ENCODE measurements at regions not wholly inside any gene's neighbourhood (a gene's known extent, or its start where the extent isn't known, plus 50 kb on each side); places are given as distances from the start of the nearest gene placed in this dataset.

DNA sequence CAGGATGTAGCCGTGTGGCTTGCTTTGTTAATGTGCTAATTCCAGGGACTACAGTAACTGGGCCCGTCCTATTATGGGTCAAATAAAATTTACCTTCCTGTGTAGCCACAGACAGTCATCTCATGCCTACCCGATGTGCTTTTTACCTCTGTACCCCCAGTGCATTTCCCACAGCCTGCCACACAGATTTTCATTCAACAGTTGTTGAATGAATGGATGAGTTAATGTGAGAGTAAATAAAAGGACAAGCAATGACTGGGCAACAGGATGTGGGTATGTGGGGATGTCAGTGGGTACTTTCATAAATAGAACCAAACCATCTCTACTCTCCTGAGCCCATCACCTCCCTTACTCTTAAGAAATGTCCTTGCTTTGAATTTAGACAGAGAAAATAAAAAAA, 441.2 kb upstream of the ZNF462 start:
- no peak for DNase-seq (ENCODE audit: low read depth in 4 of 6, low spot score in 6 of 6)
- WGBS (ENCODE audit: insufficient coverage): 100% methylated on average over 1 of the region's 3 CpGs
- H3K4me3 ChIP-seq (ENCODE audit: low read depth, low read length): no peak overlapping the region

DNA sequence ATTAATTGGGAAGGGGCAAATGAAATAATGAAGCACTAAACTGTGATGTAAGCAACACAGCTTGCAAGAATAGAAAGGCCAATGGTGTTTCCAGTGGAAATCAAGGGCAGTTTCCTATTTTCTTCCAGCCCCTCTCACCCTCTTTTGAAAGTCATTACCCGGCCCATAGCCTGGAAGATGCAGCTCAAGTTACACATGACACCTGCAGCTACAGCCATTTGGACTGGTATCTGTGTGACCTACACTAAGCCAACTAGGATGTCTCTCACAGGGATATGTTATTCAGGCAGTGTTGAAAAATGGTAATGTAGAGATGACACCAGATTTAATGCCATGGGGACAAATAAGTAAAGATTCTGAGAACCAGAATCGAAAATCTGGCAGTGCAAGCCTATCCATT, 439.4 kb upstream of the ZNF462 start:
- no peaks in the 10 kb centered on the region for H3K4me1 ChIP-seq (ENCODE audit: control insufficient read depth, insufficient read depth, low read length)
- no peak overlapping the region for H3K4me3 ChIP-seq (ENCODE audit: low read depth, low read length)
- WGBS (ENCODE audit: insufficient coverage): 78% methylated on average over 2 of the region's 2 CpGs
- no peaks in the 10 kb centered on the region for H3K36me3 ChIP-seq (ENCODE audit: control insufficient read depth, insufficient read depth, low read length)
- H3K27me3 ChIP-seq (ENCODE audit: control insufficient read depth, insufficient read depth, low read length): no peaks in the 10 kb centered on the region
- DNase-seq (ENCODE audit: low read depth in 4 of 6, low spot score in 6 of 6): no peak
- no peak overlapping the region for H3K27ac ChIP-seq (ENCODE audit: low read depth, low read length)
- no peaks in the 10 kb centered on the region for H3K9me3 ChIP-seq (ENCODE audit: control insufficient read depth, insufficient read depth, low read length)

More for the DNA sequence above, 441.2 kb upstream of the ZNF462 start:
- Histone ChIP-seq H3K4me1 (ENCODE audit: control insufficient read depth, insufficient read depth, low read length) (no peaks in the 10 kb centered on the region), H3K9me3 (ENCODE audit: control insufficient read depth, insufficient read depth, low read length) (no peaks in the 10 kb centered on the region), H3K36me3 (ENCODE audit: control insufficient read depth, insufficient read depth, low read length) (no peaks in the 10 kb centered on the region), H3K27me3 (ENCODE audit: control insufficient read depth, insufficient read depth, low read length) (no peaks in the 10 kb centered on the region), H3K27ac (ENCODE audit: low read depth, low read length) (no peak overlapping the region)

DNA sequence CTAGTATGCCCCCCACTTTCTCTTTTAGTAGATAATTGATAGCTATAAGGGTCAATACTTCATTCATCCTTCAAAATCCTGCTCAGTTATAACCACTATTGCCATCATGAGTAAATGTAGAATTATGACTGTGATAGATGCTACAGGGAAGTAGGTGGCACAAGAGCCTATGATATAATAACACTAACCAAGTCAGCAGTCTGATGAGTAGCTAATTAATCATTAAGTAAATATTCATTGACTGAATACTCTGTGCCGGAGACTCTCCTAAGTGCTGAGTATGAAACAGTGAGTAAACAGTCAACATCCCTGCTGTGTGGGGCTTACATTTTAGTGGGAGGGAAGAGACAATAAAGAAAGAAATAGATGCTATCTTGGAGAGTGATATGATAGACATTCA, 430.3 kb upstream of the ZNF462 start:
- WGBS (ENCODE audit: insufficient coverage): no CpG with 5 or more reads among the region's 1 CpG
- no peaks in the 10 kb centered on the region for H3K4me1 ChIP-seq (ENCODE audit: control insufficient read depth, insufficient read depth, low read length)
- H3K27ac ChIP-seq (ENCODE audit: low read depth, low read length): no peak overlapping the region
- DNase-seq (ENCODE audit: low read depth in 4 of 6, low spot score in 6 of 6): no peak
- no peak overlapping the region for H3K4me3 ChIP-seq (ENCODE audit: low read depth, low read length)
- H3K27me3 ChIP-seq (ENCODE audit: control insufficient read depth, insufficient read depth, low read length): no peaks in the 10 kb centered on the region
- no peaks in the 10 kb centered on the region for H3K9me3 ChIP-seq (ENCODE audit: control insufficient read depth, insufficient read depth, low read length)
- H3K36me3 ChIP-seq (ENCODE audit: control insufficient read depth, insufficient read depth, low read length): no peaks in the 10 kb centered on the region

DNA sequence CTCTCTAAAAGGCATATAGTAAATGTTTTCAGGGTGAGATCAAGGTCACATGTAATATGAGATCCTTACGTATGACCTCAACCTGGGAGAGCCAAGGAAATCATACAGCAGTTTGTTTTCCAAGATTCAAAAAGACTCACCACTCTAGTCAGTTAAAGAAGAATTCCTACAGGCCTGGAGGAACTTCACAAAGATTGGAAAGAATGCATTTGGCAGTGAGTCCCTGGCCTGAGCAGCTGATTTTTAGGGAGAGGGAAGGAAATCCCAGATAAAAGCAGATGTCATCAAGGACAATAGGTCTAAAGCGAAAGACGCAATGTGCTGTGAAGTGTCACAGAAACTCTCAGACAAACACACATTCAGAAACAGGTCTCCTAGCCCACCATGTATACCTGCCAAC, 424.0 kb upstream of the ZNF462 start:
- no peaks in the 10 kb centered on the region for H3K4me1 ChIP-seq (ENCODE audit: control insufficient read depth, insufficient read depth, low read length)
- no peak overlapping the region for H3K4me3 ChIP-seq (ENCODE audit: low read depth, low read length)
- H3K9me3 ChIP-seq (ENCODE audit: control insufficient read depth, insufficient read depth, low read length): no peaks in the 10 kb centered on the region
- peak in 2 of 6 donors; percentile 2 to 14 for DNase-seq (ENCODE audit: low read depth in 4 of 6, low spot score in 6 of 6)
- H3K36me3 ChIP-seq (ENCODE audit: control insufficient read depth, insufficient read depth, low read length): no peaks in the 10 kb centered on the region
- no CpG with 5 or more reads among the region's 3 CpGs for WGBS (ENCODE audit: insufficient coverage)
- no peaks in the 10 kb centered on the region for H3K27me3 ChIP-seq (ENCODE audit: control insufficient read depth, insufficient read depth, low read length)
- H3K27ac ChIP-seq (ENCODE audit: low read depth, low read length): no peak overlapping the region

DNA sequence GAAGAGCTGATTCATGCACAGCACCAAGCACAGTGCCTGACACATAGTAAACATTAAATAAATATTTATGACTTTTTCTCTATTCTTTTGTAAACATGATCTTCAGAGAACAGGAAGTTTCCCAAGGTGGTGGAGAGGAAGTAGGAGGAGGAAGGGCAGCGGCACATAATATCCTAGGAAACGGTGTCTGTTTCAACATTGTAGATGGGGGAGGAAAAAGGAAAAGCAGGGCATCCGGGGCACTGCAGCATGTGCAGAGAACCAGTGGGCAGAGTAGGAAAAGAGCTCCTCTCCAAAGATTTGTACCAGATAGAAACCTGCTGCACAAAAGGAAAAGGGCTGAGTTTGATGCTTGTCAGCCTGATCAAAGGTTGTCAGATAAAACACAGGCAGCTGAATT, 421.7 kb upstream of the ZNF462 start:
- Histone ChIP-seq H3K4me3 (ENCODE audit: low read depth, low read length) (no peak overlapping the region), H3K27ac (ENCODE audit: low read depth, low read length) (no peak overlapping the region), H3K36me3 (ENCODE audit: control insufficient read depth, insufficient read depth, low read length) (no peaks in the 10 kb centered on the region), H3K27me3 (ENCODE audit: control insufficient read depth, insufficient read depth, low read length) (no peaks in the 10 kb centered on the region), H3K4me1 (ENCODE audit: control insufficient read depth, insufficient read depth, low read length) (no peaks in the 10 kb centered on the region), H3K9me3 (ENCODE audit: control insufficient read depth, insufficient read depth, low read length) (no peaks in the 10 kb centered on the region)
- WGBS (ENCODE audit: insufficient coverage): 91% methylated on average over 2 of the region's 3 CpGs
- DNase-seq (ENCODE audit: low read depth in 4 of 6, low spot score in 6 of 6): no peak

DNA sequence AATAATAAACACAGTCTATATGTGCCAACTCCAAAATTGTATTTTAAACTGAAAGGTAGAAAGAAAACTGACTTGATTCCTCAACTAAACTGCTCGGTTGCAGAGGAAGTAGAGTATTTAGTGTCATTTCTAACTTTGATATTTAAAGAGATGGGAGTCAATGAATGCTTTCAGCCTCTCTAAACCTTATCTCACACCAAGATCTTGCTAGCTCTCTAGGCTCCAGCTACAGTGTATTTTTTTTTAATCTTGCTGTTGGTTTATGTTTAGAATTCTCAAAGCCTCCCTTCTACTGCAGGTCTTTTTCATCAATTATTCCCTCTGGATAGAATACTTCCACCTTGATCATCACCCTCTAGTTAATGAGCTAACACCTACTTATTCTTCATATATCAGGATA, 419.4 kb upstream of the ZNF462 start:
- Histone ChIP-seq H3K4me1 (ENCODE audit: control insufficient read depth, insufficient read depth, low read length) (no peaks in the 10 kb centered on the region), H3K27ac (ENCODE audit: low read depth, low read length) (no peak overlapping the region), H3K9me3 (ENCODE audit: control insufficient read depth, insufficient read depth, low read length) (no peaks in the 10 kb centered on the region), H3K4me3 (ENCODE audit: low read depth, low read length) (no peak overlapping the region), H3K36me3 (ENCODE audit: control insufficient read depth, insufficient read depth, low read length) (no peaks in the 10 kb centered on the region), H3K27me3 (ENCODE audit: control insufficient read depth, insufficient read depth, low read length) (no peaks in the 10 kb centered on the region)
- no CpG with 5 or more reads among the region's 1 CpG for WGBS (ENCODE audit: insufficient coverage)
- no peak for DNase-seq (ENCODE audit: low read depth in 4 of 6, low spot score in 6 of 6)

DNA sequence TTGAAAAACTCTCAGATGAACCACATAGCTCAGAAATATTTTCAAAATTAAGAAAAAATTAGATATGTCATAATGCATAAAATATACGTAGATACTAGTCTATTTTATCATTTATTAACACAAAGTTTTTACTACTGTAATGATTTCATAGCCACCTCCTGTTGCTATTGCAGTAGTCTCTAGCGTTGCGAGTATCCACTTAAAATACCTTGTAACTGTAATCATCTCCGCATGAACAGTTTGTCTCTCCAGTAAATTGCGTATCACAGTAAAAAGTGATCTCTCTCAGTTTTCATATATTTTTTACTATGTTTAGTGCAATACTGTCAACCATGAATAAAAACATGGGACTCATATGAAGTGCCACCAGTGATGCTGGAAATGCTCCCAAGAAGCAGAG, 417.9 kb upstream of the ZNF462 start:
- no peaks in the 10 kb centered on the region for H3K9me3 ChIP-seq (ENCODE audit: control insufficient read depth, insufficient read depth, low read length)
- no peaks in the 10 kb centered on the region for H3K4me1 ChIP-seq (ENCODE audit: control insufficient read depth, insufficient read depth, low read length)
- H3K36me3 ChIP-seq (ENCODE audit: control insufficient read depth, insufficient read depth, low read length): no peaks in the 10 kb centered on the region
- H3K4me3 ChIP-seq (ENCODE audit: low read depth, low read length): no peak overlapping the region
- no CpG with 5 or more reads among the region's 5 CpGs for WGBS (ENCODE audit: insufficient coverage)
- no peak overlapping the region for H3K27ac ChIP-seq (ENCODE audit: low read depth, low read length)
- DNase-seq (ENCODE audit: low read depth in 4 of 6, low spot score in 6 of 6): no peak
- H3K27me3 ChIP-seq (ENCODE audit: control insufficient read depth, insufficient read depth, low read length): no peaks in the 10 kb centered on the region

DNA sequence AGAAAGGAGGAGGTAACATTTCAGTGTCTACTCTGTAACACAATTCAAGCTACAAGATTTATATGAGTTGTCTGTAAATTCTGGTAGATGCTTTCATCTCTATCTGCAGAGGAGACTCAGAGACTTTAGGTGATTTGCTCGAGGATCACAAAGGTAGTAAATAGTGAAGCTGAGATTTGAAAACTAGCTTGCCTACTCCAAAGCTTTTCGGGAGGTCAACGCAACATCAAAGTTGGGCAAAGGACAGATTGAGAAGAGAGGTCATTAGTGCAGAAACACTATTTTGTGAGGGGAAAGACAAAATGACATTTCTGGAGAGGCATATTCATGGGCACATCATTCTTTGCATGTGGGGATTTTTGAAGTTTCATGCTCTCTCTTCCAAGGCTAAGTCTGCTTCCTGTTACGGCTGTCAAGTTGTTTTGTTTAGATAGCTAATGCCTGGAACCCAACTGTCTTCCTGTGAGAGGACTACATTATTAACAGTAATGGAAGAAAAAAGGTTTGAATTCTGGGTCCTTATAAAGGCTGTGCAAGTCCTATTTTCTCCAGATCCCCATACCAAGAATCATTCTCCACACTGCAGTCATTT, 413.5 kb upstream of the ZNF462 start:
- Histone ChIP-seq H3K4me3 (ENCODE audit: low read depth, low read length) (no peak overlapping the region), H3K36me3 (ENCODE audit: control insufficient read depth, insufficient read depth, low read length) (no peaks in the 10 kb centered on the region), H3K9me3 (ENCODE audit: control insufficient read depth, insufficient read depth, low read length) (no peaks in the 10 kb centered on the region), H3K27me3 (ENCODE audit: control insufficient read depth, insufficient read depth, low read length) (no peaks in the 10 kb centered on the region), H3K4me1 (ENCODE audit: control insufficient read depth, insufficient read depth, low read length) (no peaks in the 10 kb centered on the region), H3K27ac (ENCODE audit: low read depth, low read length) (no peak overlapping the region)
- no peak for DNase-seq (ENCODE audit: low read depth in 4 of 6, low spot score in 6 of 6)
- WGBS (ENCODE audit: insufficient coverage): 70% methylated on average over 3 of the region's 4 CpGs

DNA sequence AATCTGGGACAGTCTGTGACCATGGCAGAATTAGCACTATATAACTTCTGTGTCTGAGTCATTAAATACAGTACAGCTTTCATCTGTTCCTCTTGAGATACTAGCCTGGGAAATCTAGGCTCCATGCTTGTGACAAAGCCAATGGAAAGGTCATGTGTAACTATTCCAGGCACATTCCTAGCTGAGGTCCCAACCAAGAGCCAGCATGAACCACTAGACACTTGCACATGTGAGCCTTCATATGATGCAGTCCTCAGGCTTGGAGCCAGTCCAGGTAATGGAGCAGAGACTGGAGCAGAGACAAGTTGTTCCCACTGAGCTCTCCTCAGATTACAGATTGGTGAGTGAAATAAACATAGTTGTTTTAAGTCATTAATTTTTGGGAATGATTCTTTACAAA, 412.4 kb upstream of the ZNF462 start:
- no peaks in the 10 kb centered on the region for H3K27me3 ChIP-seq (ENCODE audit: control insufficient read depth, insufficient read depth, low read length)
- H3K4me1 ChIP-seq (ENCODE audit: control insufficient read depth, insufficient read depth, low read length): no peaks in the 10 kb centered on the region
- no peak for DNase-seq (ENCODE audit: low read depth in 4 of 6, low spot score in 6 of 6)
- no peak overlapping the region for H3K4me3 ChIP-seq (ENCODE audit: low read depth, low read length)
- H3K36me3 ChIP-seq (ENCODE audit: control insufficient read depth, insufficient read depth, low read length): no peaks in the 10 kb centered on the region
- H3K9me3 ChIP-seq (ENCODE audit: control insufficient read depth, insufficient read depth, low read length): no peaks in the 10 kb centered on the region
- H3K27ac ChIP-seq (ENCODE audit: low read depth, low read length): no peak overlapping the region

DNA sequence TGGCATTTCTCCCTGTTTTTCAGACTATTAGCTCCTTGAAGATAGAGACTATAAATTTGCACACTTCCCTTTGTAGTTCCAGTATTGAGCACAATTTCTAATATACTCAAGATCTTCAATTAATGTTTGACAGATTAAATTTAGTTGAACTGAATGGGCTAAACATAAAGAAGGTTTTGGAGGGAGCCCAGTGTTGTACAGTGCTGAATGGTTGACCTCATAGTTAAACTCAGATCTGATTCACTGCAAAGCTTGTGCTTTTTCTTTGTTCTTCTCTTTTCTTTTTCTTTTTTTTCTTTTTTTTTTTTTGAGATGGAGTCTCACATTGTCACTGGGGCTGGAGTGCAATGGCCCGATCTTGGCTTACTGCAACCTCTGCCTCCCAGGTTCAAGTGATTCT, 411.7 kb upstream of the ZNF462 start:
- Histone ChIP-seq H3K9me3 (ENCODE audit: control insufficient read depth, insufficient read depth, low read length) (no peaks in the 10 kb centered on the region), H3K27ac (ENCODE audit: low read depth, low read length) (no peak overlapping the region), H3K4me3 (ENCODE audit: low read depth, low read length) (no peak overlapping the region), H3K4me1 (ENCODE audit: control insufficient read depth, insufficient read depth, low read length) (no peaks in the 10 kb centered on the region), H3K27me3 (ENCODE audit: control insufficient read depth, insufficient read depth, low read length) (no peaks in the 10 kb centered on the region), H3K36me3 (ENCODE audit: control insufficient read depth, insufficient read depth, low read length) (no peaks in the 10 kb centered on the region)
- WGBS (ENCODE audit: insufficient coverage): no CpG with 5 or more reads among the region's 1 CpG
- DNase-seq (ENCODE audit: low read depth in 4 of 6, low spot score in 6 of 6): no peak

Measured in spinal cord (tissue), 9 donors.